ENCODE measurements at regions not wholly inside any gene's neighbourhood (a gene's known extent, or its start where the extent isn't known, plus 50 kb on each side); places are given as distances from the start of the nearest gene placed in this dataset.
"Not testable (repeated sequence)": the region's sequence is repeated elsewhere in the genome, so short reads cannot be mapped to it uniquely, and the experiment has no call there.

- no peaks in the 10 kb centered on the region for H3K36me3 Mint-ChIP-seq (ENCODE audit: low read depth)
- H3K4me1 Mint-ChIP-seq (ENCODE audit: low read depth) = no peaks in the 10 kb centered on the region
- DNase-seq (ENCODE audit: low spot score) = no peak
- no peak overlapping the region for H3K27ac Mint-ChIP-seq
- peaks cover 6% of the 10 kb centered on the region for H3K27me3 Mint-ChIP-seq (ENCODE audit: low read depth)
- H3K9me3 Mint-ChIP-seq = no peaks in the 10 kb centered on the region
- intact Hi-C loops (cut with micrococcal nuclease) = no loop called here
- no peak overlapping the region for H3K4me3 Mint-ChIP-seq (ENCODE audit: low read depth)
These were observed 357.0 kb upstream of the C16orf82 start for GRCh38 chr16:26709754-26710153.

- no peak for DNase-seq (ENCODE audit: low spot score)
- intact Hi-C loops (cut with micrococcal nuclease) = no loop called here
- H3K9me3 Mint-ChIP-seq = no peaks in the 10 kb centered on the region
- H3K4me3 Mint-ChIP-seq (ENCODE audit: low read depth) = no peak overlapping the region
- no peaks in the 10 kb centered on the region for H3K36me3 Mint-ChIP-seq (ENCODE audit: low read depth)
- peaks cover 2% of the 10 kb centered on the region for H3K27me3 Mint-ChIP-seq (ENCODE audit: low read depth)
- H3K27ac Mint-ChIP-seq = no peak overlapping the region
- no peaks in the 10 kb centered on the region for H3K4me1 Mint-ChIP-seq (ENCODE audit: low read depth)
These were observed 356.3 kb upstream of the C16orf82 start for GRCh38 chr16:26710450-26710849.

GRCh38 chr16:26712876-26713275, 353.9 kb upstream of the C16orf82 start:
- Mint-ChIP-seq H3K36me3 (ENCODE audit: low read depth) (no peaks in the 10 kb centered on the region), H3K4me3 (ENCODE audit: low read depth) (no peak overlapping the region), H3K27ac (no peak overlapping the region), H3K27me3 (ENCODE audit: low read depth) (peaks cover 1% of the 10 kb centered on the region), H3K9me3 (no peaks in the 10 kb centered on the region), H3K4me1 (ENCODE audit: low read depth) (no peaks in the 10 kb centered on the region)
- intact Hi-C loops (cut with micrococcal nuclease) = no loop called here
- DNase-seq (ENCODE audit: low spot score) = no peak

- Mint-ChIP-seq H3K9me3 (no peaks in the 10 kb centered on the region), H3K4me1 (ENCODE audit: low read depth) (no peaks in the 10 kb centered on the region), H3K27me3 (ENCODE audit: low read depth) (peaks cover 1% of the 10 kb centered on the region), H3K27ac (no peak overlapping the region), H3K36me3 (ENCODE audit: low read depth) (no peaks in the 10 kb centered on the region), H3K4me3 (ENCODE audit: low read depth) (no peak overlapping the region)
- no peak for DNase-seq (ENCODE audit: low spot score)
- intact Hi-C loops (cut with micrococcal nuclease) = no loop called here
These were observed 350.8 kb upstream of the C16orf82 start for GRCh38 chr16:26715969-26716368.

- no peak for DNase-seq (ENCODE audit: low spot score)
- Mint-ChIP-seq H3K4me1 (ENCODE audit: low read depth) (no peaks in the 10 kb centered on the region), H3K27me3 (ENCODE audit: low read depth) (peaks cover 1% of the 10 kb centered on the region), H3K36me3 (ENCODE audit: low read depth) (no peaks in the 10 kb centered on the region), H3K9me3 (no peaks in the 10 kb centered on the region), H3K27ac (no peak overlapping the region), H3K4me3 (ENCODE audit: low read depth) (no peak overlapping the region)
- intact Hi-C loops (cut with micrococcal nuclease) = no loop called here
These were observed 348.9 kb upstream of the C16orf82 start for GRCh38 chr16:26717826-26718225.

GRCh38 chr16:26721290-26721689, 345.4 kb upstream of the C16orf82 start:
- DNase-seq (ENCODE audit: low spot score) = no peak
- H3K36me3 Mint-ChIP-seq (ENCODE audit: low read depth) = no peaks in the 10 kb centered on the region
- H3K4me3 Mint-ChIP-seq (ENCODE audit: low read depth) = no peak overlapping the region
- no peaks in the 10 kb centered on the region for H3K4me1 Mint-ChIP-seq (ENCODE audit: low read depth)
- peaks cover 1% of the 10 kb centered on the region for H3K27me3 Mint-ChIP-seq (ENCODE audit: low read depth)
- intact Hi-C loops (cut with micrococcal nuclease) = no loop called here
- H3K9me3 Mint-ChIP-seq = no peaks in the 10 kb centered on the region
- no peak overlapping the region for H3K27ac Mint-ChIP-seq

GRCh38 chr16:26721957-26722356, 344.8 kb upstream of the C16orf82 start:
- H3K9me3 Mint-ChIP-seq; H3K4me3 Mint-ChIP-seq (ENCODE audit: low read depth); H3K4me1 Mint-ChIP-seq (ENCODE audit: low read depth); intact Hi-C loops (cut with micrococcal nuclease); H3K27ac Mint-ChIP-seq; DNase-seq (ENCODE audit: low spot score); H3K36me3 Mint-ChIP-seq (ENCODE audit: low read depth); H3K27me3 Mint-ChIP-seq (ENCODE audit: low read depth): not testable (repeated sequence)

- H3K27ac Mint-ChIP-seq = no peak overlapping the region
- H3K4me1 Mint-ChIP-seq (ENCODE audit: low read depth) = no peaks in the 10 kb centered on the region
- DNase-seq (ENCODE audit: low spot score) = no peak
- intact Hi-C loops (cut with micrococcal nuclease) = no loop called here
- H3K9me3 Mint-ChIP-seq = no peaks in the 10 kb centered on the region
- H3K36me3 Mint-ChIP-seq (ENCODE audit: low read depth) = no peaks in the 10 kb centered on the region
- H3K27me3 Mint-ChIP-seq (ENCODE audit: low read depth) = peaks cover 4% of the 10 kb centered on the region
- no peak overlapping the region for H3K4me3 Mint-ChIP-seq (ENCODE audit: low read depth)
These were observed 342.5 kb upstream of the C16orf82 start for GRCh38 chr16:26724189-26724588.

- intact Hi-C loops (cut with micrococcal nuclease) = no loop called here
- no peaks in the 10 kb centered on the region for H3K9me3 Mint-ChIP-seq
These were observed 338.9 kb upstream of the C16orf82 start for GRCh38 chr16:26727848-26728247.

GRCh38 chr16:26729951-26730541, 336.7 kb upstream of the C16orf82 start:
- intact Hi-C loops (cut with micrococcal nuclease) = no loop called here
- no peak overlapping the region for H3K27ac Mint-ChIP-seq
- no peak overlapping the region for H3K4me3 Mint-ChIP-seq (ENCODE audit: low read depth)
- no peak for DNase-seq (ENCODE audit: low spot score)
- peaks cover 5% of the 10 kb centered on the region for H3K27me3 Mint-ChIP-seq (ENCODE audit: low read depth)
- no peaks in the 10 kb centered on the region for H3K4me1 Mint-ChIP-seq (ENCODE audit: low read depth)
- H3K36me3 Mint-ChIP-seq (ENCODE audit: low read depth) = no peaks in the 10 kb centered on the region
- H3K9me3 Mint-ChIP-seq = no peaks in the 10 kb centered on the region

More at GRCh38 chr16:26727848-26728247, 338.9 kb upstream of the C16orf82 start:
- H3K36me3 Mint-ChIP-seq (ENCODE audit: low read depth) = no peaks in the 10 kb centered on the region
- H3K4me3 Mint-ChIP-seq (ENCODE audit: low read depth) = no peak overlapping the region
- H3K4me1 Mint-ChIP-seq (ENCODE audit: low read depth) = no peaks in the 10 kb centered on the region
- H3K27me3 Mint-ChIP-seq (ENCODE audit: low read depth) = peaks cover 5% of the 10 kb centered on the region
- no peak overlapping the region for H3K27ac Mint-ChIP-seq
- DNase-seq (ENCODE audit: low spot score) = no peak

GRCh38 chr16:26731729-26732128, 335.0 kb upstream of the C16orf82 start:
- no peak for DNase-seq (ENCODE audit: low spot score)
- intact Hi-C loops (cut with micrococcal nuclease) = no loop called here
- H3K27me3 Mint-ChIP-seq (ENCODE audit: low read depth) = peaks cover 5% of the 10 kb centered on the region
- H3K36me3 Mint-ChIP-seq (ENCODE audit: low read depth) = no peaks in the 10 kb centered on the region
- H3K4me1 Mint-ChIP-seq (ENCODE audit: low read depth) = no peaks in the 10 kb centered on the region
- H3K9me3 Mint-ChIP-seq = no peaks in the 10 kb centered on the region
- no peak overlapping the region for H3K4me3 Mint-ChIP-seq (ENCODE audit: low read depth)
- H3K27ac Mint-ChIP-seq = no peak overlapping the region

GRCh38 chr16:26733710-26734109, 333.0 kb upstream of the C16orf82 start:
- Mint-ChIP-seq H3K4me1 (ENCODE audit: low read depth) (no peaks in the 10 kb centered on the region), H3K27ac (no peak overlapping the region)

GRCh38 chr16:26735521-26735920, 331.2 kb upstream of the C16orf82 start:
- H3K9me3 Mint-ChIP-seq = no peaks in the 10 kb centered on the region
- no peak for DNase-seq (ENCODE audit: low spot score)
- H3K27me3 Mint-ChIP-seq (ENCODE audit: low read depth) = peaks cover 1% of the 10 kb centered on the region
- no peak overlapping the region for H3K4me3 Mint-ChIP-seq (ENCODE audit: low read depth)
- H3K4me1 Mint-ChIP-seq (ENCODE audit: low read depth) = no peaks in the 10 kb centered on the region
- H3K27ac Mint-ChIP-seq = no peak overlapping the region
- H3K36me3 Mint-ChIP-seq (ENCODE audit: low read depth) = no peaks in the 10 kb centered on the region
- intact Hi-C loops (cut with micrococcal nuclease) = no loop called here

More at GRCh38 chr16:26733710-26734109, 333.0 kb upstream of the C16orf82 start:
- peaks cover 3% of the 10 kb centered on the region for H3K27me3 Mint-ChIP-seq (ENCODE audit: low read depth)
- intact Hi-C loops (cut with micrococcal nuclease) = no loop called here
- H3K36me3 Mint-ChIP-seq (ENCODE audit: low read depth) = no peaks in the 10 kb centered on the region
- no peak overlapping the region for H3K4me3 Mint-ChIP-seq (ENCODE audit: low read depth)
- H3K9me3 Mint-ChIP-seq = no peaks in the 10 kb centered on the region
- DNase-seq (ENCODE audit: low spot score) = no peak

- DNase-seq (ENCODE audit: low spot score) = no peak
- intact Hi-C loops (cut with micrococcal nuclease) = no loop called here
- no peaks in the 10 kb centered on the region for H3K9me3 Mint-ChIP-seq
- no peaks in the 10 kb centered on the region for H3K4me1 Mint-ChIP-seq (ENCODE audit: low read depth)
- no peak overlapping the region for H3K27ac Mint-ChIP-seq
- no peak overlapping the region for H3K4me3 Mint-ChIP-seq (ENCODE audit: low read depth)
- H3K27me3 Mint-ChIP-seq (ENCODE audit: low read depth) = peaks cover 1% of the 10 kb centered on the region
- no peaks in the 10 kb centered on the region for H3K36me3 Mint-ChIP-seq (ENCODE audit: low read depth)
These were observed 330.6 kb upstream of the C16orf82 start for GRCh38 chr16:26736084-26736483.
